GM04504 (cell line): ENCODE measurements at regions not wholly inside any gene's neighbourhood (a gene's known extent, or its start where the extent isn't known, plus 50 kb on each side); places are given as distances from the start of the nearest gene placed in this dataset.
"Not testable (repeated sequence)": the region's sequence is repeated elsewhere in the genome, so short reads cannot be mapped to it uniquely, and the experiment has no call there.

Source experiments
- DNase-seq: peaks from one replicate; pipeline ENCODE4 v3.0.0-alpha.2; 2012; ENCODE audit warnings: low read depth

GRCh38 chr6:6812427-6812826, 223.9 kb downstream of the LY86 start:
- no peak for DNase-seq

GRCh38 chr6:6815732-6816131, 227.2 kb downstream of the LY86 start:
- no peak for DNase-seq

- DNase-seq: no peak
Measured at GRCh38 chr6:6816716-6817115, 228.2 kb downstream of the LY86 start.

GRCh38 chr6:6818078-6818639, 229.6 kb downstream of the LY86 start:
- DNase-seq: no peak

- no peak for DNase-seq
Measured at GRCh38 chr6:6820641-6821238, 232.2 kb downstream of the LY86 start.

GRCh38 chr6:6821639-6822261, 233.2 kb downstream of the LY86 start:
- DNase-seq: no peak

GRCh38 chr6:6823030-6823429, 234.5 kb downstream of the LY86 start:
- no peak for DNase-seq

GRCh38 chr6:6823568-6824224, 235.2 kb downstream of the LY86 start:
- DNase-seq: no peak

- no peak for DNase-seq
Measured at GRCh38 chr6:6824381-6824780, 235.9 kb downstream of the LY86 start.

GRCh38 chr6:6825193-6825784, 236.8 kb downstream of the LY86 start:
- no peak for DNase-seq

GRCh38 chr6:6826095-6826901, 237.8 kb downstream of the LY86 start:
- no peak for DNase-seq

- DNase-seq: no peak
Measured at GRCh38 chr6:6826961-6827360, 238.4 kb downstream of the LY86 start.

GRCh38 chr6:6829872-6830685, 241.6 kb downstream of the LY86 start:
- DNase-seq: no peak

GRCh38 chr6:6830686-6831063, 242.2 kb downstream of the LY86 start:
- not testable (repeated sequence) for DNase-seq

GRCh38 chr6:6832439-6832838, 243.9 kb downstream of the LY86 start:
- DNase-seq: no peak

- DNase-seq: no peak
Measured at GRCh38 chr6:6834356-6835222, 246.1 kb downstream of the LY86 start.

- no peak for DNase-seq
Measured at GRCh38 chr6:6835223-6835503, 246.6 kb downstream of the LY86 start.

GRCh38 chr6:6836609-6837406, 248.3 kb downstream of the LY86 start:
- no peak for DNase-seq

- DNase-seq: no peak
Measured at GRCh38 chr6:6837541-6838080, 249.1 kb downstream of the LY86 start.
